Inflammatory macrophage treated with lipopolysaccharide for 4 hours (primary cell): ENCODE measurements at regions not wholly inside any gene's neighbourhood (a gene's known extent, or its start where the extent isn't known, plus 50 kb on each side); places are given as distances from the start of the nearest gene placed in this dataset.
A peak's percentile ranks its signal among the peaks of the same experiment; 100 is the strongest.
"Not testable (repeated sequence)": the region's sequence is repeated elsewhere in the genome, so short reads cannot be mapped to it uniquely, and the experiment has no call there.

Source experiments
- DNase-seq: peaks from one replicate; pipeline ENCODE4 v3.0.0-alpha.2; 2020

DNA sequence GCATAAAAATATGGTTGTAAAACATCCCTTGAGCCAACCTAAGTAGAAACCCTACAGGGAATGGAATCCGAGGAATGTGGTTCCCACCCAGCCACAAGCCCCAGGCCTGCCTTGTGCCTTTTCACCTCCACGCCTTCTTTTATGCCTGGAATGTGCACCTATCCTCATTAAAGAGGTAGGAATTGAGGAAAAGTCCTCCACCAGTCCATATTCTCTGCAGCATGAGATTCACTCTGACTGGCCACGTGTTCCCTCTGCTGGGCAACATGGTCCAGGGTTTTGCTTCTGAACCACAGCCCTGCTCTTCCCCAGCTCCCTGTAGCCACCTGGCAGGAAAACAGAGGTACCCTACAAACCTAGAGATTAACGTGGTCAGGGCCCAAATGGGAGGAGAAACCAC lies 787.9 kb upstream of the RAB6C start:
- DNase-seq: no peak

DNA sequence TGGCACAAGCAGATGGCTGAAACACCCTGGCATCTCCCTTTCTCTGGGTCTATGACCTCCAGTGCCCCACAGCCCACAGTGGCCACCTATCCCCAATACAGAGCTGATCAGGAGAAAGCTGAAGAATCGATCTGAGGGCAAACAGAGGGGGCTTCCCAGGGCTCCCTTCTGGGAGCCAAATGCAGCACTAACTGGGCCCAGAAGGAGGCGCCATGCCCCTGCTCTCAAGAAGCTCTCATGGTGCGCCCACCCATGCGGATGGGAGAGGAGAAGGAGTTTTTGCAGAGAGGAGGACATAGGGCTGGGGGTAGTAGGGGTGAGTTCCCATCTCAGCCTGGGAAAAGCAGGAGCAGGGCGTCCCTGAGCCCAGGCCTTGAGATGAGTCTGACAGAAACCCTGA lies 787.3 kb upstream of the RAB6C start:
- no peak for DNase-seq

DNA sequence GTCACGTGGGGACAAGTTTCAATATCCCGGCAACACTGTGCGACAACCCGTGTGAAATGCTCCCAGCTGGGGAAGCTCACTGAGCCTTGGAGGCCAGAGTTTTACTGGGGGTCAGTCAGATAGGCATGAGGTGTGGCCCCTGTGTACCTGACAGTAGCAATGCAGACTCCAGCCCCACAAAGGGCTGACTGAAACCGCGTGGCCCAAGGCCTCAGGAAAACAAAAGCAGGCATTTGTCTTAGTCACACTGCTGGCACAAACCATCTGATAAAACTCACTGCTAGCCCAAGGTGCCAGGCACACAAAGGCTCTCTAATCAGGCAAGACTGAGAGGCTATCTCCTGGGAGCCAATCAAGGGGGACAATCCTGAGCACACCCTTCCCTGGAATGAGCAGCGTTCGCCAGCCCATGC lies 786.6 kb upstream of the RAB6C start:
- no peak for DNase-seq

DNA sequence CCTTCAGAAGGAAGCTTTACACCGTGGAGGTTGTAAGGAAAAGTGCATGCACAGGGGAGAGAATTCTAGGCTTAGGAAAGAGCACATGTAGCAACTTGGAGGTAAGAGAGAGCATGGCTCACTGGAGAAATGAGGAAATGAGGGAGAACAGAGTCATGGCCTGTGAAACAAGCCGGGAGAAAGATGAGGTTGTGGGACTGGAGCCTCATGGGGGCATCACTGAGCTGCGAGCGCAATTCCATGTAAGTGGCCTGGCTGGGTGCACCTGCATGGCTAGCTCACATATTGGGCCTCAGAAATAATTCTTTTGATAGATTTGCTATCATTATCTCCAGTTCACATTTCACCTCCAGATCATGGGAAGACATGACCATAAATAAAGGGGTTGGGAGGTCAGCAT lies 785.5 kb upstream of the RAB6C start:
- no peak for DNase-seq

DNA sequence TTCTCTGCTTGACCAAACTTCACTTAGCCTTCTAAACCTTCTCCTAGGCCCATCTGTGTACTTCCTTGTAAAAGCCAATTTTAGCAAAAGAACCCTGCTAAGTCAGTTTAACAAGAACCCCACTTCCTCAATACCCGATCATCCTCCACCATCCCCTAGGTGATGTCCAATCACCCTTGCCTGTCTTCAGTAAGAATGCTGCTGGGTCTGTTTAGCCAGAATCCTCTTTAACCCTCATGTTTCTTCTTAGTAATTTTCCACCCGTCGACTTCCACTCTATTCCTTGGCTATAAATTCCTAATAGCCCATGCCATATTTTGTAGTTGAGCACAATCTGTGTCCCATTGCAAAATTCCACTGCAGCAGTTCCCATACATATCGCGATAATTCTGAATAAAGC lies 780.0 kb upstream of the RAB6C start:
- no peak for DNase-seq

DNA sequence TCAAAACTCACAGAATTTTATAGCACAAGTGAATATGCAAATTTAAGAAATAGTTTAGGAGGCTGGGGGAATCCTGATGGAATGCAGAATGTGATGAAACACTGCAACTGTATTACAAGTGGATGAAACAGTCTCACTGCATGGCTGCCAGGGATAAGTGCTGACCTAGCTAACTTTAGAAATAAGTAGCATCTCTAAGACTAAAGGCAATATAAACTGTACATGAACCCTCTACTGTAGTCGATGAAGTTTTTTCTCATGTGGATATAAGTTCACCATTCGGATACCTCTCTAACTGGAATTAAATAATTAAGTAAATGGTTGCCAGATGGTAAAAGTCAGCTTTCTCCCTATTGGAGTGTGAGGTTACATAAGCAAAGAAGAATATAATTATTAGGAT lies 777.8 kb upstream of the RAB6C start:
- no peak for DNase-seq

DNA sequence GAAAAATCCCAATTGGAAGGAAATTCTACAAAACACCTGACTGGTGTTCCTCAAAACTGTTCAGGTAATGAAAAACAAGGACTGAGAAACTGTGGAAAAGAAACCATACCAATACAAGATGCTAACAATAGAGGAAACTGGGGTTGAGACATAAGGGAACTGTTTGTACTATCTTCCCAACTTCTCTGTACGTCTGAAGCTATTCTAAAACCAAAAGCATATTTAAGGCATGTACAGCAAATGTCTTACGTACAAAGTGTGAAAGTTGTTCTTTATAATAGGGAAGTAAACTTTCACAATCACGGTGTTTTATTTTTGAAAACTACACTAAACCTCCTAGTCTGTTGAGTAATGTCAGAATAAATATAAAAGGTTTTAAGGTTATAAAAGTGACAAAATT lies 776.1 kb upstream of the RAB6C start:
- DNase-seq: peak; percentile 78

DNA sequence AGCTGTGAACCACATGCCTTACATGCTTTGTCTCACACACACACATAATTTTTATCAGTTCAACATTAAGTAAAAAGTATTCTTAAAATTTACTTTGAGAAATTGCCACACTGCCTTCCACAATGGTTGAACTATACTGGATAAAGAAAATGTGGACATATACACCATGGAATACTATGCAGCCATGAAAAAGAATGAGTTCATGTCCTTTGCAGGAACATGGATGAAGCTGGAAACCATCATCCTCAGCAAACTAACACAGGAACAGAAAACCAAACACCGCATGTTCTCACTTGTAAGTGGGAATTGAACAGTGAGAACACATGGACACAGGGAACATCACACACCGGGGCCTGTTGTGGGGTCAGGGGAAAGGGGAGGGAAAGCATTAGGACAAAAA lies 774.9 kb upstream of the RAB6C start:
- DNase-seq: not testable (repeated sequence)

DNA sequence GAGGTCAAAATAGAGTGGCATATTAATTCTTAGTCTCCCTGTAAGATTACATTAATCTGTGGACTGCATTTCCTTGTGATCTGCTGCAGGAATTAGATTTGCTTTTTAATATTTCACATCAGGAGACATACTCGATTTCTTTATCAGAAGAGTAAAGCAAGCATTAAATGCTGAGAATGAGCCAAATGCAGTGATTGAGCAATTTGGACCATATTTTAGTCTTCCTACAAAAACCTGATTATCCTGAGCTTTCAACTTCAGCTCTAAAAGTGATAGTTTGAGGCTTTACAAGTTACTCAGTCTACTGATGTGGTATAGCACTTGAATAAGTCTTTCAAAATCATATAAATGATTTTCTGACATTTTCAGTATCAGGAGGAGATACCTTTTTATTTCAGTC lies 774.3 kb upstream of the RAB6C start:
- DNase-seq: no peak

DNA sequence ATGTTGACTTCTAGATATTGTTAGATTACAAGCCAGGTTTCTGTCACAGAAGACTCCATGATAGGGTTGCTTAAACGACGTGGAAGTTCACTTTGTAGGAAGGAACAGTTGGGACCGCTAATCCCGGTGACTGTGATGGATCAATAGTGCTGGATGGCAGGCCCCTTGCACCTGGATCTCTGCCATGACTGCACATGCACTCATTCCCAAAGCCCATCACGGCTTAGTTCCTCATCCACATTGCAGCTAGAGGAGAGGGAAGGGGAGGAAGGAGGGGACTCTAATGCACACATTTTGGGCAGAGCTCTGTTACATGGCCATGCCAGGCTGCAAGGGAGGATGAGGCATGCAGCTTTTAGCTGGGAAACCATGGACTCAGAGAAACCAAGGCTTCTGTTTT lies 773.7 kb upstream of the RAB6C start:
- DNase-seq: no peak

DNA sequence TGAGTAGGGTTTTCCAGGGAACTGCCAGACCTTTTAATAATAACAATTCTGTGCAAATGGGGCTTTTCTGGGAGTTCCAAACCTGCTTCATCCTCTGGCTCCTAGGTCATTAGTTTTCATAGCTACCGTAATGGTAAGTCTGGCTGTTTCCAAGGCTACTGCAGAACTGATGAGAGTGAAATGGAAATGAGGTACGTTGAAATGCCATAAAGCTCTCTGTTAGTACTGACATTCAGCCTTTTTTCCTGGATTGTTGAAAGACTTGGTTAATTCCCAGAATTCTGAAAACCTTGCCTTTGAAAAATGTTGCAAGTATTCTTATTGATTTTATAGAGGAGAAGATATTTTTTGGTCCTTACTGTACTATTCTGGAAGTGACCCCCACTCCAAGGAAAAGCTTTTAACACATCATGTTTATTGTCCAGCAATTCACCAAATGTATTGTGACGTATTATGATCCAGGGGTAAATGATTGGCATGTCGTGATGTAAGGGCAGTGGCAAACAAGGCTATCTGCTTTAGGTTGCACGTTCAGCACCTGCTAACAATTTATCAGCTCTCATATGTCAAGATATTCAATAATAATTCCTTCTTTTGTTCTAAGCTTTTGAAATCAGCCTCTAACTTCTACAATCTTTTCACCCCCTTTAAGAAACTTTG lies 767.0 kb upstream of the RAB6C start:
- DNase-seq: no peak

DNA sequence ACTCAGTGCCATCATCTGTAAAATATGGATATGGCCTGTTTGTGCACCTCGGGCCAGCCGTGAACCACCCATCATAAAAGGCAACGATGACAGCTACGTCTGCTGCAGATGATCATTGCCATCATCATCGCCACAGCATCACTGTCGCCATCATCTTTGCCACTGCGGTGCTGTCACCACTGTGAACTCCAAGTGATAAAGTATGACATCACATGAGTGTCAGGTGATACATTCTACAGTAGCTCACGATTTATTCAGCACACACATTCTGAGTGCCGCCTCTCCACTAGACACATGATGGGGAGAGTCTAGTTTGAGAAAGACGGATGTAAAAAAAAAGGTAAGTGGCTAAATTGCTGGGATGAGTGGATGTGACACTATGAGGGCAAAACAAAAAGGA lies 755.4 kb upstream of the RAB6C start:
- no peak for DNase-seq

DNA sequence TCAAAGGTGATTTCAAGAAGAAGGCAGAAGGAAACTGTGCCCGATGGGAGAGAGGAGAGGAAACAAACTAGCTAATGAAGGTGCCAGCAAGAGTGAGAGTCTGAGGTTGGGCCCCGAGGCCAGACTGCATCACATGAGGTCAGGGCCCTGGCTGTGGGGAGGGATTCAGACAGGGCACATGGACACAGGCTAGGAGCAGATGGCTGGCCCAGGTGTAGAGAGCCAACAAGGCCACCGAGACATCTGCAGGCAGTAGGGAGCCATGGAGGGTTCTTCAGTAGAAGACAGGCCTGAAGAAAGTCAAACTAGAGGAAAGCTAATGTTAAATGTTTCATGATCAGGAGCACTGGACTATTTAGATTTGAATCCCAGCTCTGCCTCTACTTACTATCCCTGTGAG lies 755.0 kb upstream of the RAB6C start:
- DNase-seq: no peak

DNA sequence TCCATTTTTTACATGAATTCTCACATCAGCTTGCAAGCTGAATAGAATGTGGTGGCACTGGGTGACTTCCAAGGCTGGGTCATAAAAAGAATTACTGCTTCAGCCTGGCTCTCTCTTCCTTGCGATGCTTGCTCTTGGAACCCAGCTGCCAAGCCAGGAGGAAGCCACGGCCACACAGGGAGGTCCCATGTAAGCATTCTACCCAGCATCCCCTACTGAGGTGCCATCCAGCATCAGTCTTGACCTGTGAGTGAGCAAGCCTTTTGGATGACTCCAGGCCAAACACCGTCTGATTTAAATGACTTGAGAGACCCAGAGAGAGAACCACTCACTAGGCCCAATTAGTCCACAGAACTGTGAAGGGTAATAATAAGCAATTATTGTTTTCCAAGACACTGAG lies 750.3 kb upstream of the RAB6C start:
- no peak for DNase-seq

DNA sequence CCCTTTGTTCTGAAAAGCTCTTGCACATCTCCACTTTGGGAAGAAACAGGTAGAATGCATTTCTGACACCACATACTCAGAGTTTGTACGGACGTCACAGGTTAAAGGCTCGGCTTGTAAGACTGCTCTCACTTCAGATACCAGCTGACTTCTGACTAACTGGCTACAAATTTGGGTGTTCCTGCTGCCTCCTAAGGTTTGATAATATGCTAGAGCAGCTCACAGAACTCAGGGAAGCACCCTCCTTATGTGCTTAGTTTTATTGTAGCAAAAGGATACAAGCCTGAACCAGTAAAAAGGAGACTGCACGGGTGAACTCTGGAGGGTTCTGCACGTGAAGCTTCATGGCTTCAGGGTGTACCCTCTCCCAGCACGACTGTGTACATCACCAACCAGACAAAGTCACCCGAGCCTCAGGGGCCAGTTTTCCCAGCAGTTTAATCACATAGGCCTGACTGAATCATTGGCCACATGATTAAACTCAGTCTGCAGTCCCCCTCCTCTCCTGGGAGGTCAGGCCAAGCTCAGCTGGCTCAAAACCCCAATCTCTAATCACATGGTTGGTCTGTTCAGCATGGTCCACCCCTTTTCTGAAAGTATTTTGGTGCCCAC lies 749.5 kb upstream of the RAB6C start:
- DNase-seq: no peak

DNA sequence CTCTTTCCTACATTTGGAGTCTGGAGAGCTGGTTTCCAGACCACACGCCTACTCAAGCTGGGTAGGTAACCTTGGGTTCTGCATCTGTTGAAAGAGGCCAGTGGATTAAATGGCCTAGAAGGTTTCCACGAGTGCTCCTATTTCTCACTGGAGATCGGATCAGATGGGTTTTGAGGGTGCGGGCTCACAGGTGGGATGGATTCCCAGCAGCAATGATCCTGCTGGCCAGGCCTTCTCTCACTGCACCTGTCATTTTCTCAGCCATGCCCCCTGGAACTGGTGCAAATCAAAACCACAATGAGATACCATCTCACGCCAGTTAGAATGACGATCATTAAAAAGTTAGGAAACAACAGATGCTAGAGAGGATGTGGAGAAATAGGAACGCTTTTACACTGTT lies 747.5 kb upstream of the RAB6C start:
- DNase-seq: no peak

DNA sequence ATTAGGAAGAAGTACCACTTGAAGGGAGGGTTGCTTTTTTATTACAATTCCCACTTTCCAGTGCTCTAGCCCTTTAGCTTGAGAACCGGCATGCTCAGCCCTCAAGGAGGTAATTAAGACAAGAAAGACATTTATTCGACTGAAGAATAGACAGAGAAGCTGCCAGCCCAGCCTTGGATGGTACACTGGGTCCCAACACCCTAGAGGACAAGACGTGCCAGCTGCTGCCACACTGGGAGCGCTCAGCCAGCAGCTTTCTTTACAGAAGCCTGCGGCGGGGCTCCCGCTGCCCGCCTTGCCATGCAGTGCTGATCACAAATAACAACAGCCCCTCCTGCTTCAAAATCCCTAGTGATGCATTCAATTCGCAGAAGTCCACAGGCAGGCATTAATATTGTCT lies 746.3 kb upstream of the RAB6C start:
- no peak for DNase-seq

DNA sequence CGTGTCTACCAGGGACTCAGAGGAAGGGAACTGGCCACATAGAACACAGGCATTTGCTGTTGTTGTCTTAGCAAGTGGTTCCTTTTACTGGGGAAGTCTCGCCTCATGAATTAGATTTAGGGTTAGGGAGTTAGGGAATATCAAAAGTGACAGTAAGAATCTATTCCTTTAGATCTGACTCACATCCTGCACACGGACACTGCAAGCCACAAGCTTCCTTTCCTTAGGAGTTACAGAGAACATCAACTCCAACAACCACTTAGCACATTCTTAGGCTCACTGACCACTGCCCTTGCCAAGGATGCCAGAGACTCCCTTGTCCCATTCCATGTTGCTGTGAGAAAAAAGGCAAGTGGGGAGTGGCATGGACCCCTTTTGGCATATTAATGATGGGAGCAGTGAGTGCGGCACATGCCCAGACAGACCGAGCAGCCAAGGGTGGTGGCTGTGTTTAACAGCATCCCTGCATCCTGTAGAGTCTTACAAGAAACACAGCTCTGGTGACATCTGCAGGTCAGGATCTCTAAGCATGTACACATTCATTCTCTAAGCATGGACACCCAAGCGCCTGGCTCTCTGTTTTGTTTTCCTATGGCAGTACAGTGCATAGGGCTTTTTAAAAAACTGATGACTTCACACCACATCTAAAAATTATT lies 745.6 kb upstream of the RAB6C start:
- DNase-seq: no peak

DNA sequence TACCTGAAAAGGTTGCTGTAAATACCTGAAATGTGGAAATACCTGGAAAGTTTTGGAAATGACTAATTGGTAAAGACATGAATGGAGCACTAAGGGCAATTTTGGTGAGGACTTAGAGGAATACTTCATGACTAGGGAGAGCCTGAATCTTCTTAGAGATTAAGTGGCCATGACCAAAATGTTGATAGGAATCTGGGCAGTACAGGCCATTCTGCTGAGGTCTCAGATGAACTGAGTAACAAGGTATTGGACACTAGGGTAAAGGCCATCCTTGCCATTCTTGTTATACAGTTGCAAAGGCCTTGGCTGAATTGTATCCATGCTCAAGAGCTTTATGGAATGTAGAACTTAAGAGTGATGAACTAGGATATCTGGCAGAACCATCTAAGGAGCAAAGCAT lies 742.9 kb upstream of the RAB6C start:
- DNase-seq: no peak

DNA sequence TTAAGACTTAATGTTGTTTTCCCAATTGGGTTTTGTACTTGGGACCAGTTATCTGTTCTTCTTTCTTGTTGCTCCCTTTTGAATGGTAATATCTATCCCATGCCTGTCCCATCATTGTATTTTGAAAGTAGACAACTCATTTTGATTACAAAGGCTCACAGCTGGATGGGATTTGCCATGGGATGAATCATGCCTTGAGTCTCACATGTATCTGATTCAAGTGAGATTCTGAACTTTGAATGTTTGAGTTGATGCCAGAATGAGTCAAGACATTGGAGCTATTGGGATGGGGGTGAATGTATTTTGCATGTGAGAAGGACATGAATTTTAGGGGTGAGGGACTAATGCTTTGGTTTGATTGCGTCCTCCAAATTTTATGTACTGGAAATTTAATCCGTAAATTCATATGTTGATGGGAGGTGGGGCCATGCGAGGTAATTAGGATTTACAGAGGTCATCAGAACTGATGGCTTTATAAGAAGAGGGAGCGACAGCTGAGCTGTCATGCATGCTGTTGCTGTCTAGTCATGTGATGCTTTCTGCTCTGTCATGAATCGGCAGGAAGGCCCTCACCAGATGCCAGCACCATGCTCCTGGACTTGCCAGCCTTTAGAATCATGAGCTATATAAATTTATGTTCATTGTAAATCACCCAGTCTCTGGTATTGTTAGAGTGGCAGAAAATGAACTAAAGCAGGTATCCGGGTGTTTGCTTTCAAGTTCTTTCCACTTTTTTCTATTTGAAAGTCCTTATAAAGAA lies 741.3 kb upstream of the RAB6C start:
- no peak for DNase-seq

DNA sequence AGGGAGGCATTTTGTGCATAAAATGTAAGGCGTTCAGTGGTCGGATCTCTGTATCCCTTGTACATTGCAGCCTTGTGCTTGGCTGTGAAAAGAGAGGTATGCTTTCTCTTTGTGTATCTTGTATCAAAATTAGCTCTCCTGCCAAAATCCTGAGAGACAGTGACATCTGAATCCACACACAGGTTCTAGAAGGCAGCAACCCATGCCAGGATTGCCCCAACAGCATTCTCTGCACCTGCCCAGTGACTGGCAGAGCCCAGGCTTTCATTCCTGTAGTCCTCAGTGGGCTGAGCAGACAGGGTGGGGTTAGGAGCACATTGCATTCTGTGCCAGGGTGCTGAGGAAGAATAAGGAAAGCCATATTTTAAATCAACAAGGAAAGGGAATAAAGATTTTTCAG lies 740.3 kb upstream of the RAB6C start:
- DNase-seq: no peak

DNA sequence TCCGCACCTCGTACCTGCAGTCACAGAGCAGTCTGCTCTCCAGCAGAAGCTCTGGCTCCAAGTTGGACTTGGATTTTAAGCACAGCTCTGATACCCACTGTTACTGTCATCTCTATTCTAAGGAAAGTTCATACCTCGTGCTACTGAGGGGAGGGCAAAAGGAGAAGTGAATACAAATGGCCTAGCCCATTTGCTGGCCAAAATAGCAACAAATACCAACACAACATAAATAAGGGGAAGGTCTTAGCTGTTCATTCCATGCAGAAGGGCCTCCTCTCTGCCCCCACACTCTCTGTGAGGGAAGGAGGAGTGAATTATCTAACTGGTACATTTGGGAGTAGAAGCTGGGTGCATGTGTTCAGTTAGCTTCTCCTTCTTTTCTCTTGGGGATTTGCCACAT lies 739.4 kb upstream of the RAB6C start:
- no peak for DNase-seq

DNA sequence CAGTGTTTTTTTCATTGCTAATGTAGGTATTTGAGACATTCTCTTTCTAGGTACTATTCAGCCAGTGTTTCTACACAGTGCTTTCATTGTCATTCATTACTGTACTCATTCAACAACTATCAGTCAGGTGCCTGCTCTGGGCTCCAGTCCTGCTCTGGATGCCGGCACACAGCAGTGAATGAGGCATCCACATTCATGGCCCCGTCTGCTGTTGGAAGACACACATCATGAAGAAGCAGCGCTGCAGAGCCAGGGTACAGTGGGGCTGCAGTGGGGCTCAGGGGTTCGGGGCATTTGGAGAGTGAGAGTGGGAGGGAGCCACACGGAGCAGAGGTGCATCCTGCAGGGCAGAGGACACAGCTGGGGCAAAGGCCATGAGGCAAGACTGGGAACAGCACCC lies 737.2 kb upstream of the RAB6C start:
- no peak for DNase-seq

DNA sequence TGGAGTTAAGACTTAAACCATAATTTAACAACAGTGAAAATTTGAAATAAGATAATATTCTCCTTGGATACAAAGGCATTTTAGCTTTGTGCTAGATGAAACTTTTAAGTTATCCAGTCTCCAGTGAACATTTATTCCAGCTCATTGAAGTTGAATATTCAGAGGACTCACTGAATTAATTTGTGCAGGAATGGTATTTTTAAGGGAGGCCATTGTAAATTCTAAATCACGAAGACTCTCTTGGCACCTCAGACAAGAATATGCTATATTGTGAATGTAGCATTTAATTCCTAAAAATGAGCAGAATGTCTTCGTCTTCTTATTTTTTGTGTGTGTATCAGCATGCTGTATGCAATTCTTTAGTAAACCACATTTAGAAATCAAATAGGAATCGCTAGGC lies 731.7 kb upstream of the RAB6C start:
- DNase-seq: no peak
